ENCODE measurements at regions not wholly inside any gene's neighbourhood (a gene's known extent, or its start where the extent isn't known, plus 50 kb on each side); places are given as distances from the start of the nearest gene placed in this dataset.
"Not testable (repeated sequence)": the region's sequence is repeated elsewhere in the genome, so short reads cannot be mapped to it uniquely, and the experiment has no call there.

DNA sequence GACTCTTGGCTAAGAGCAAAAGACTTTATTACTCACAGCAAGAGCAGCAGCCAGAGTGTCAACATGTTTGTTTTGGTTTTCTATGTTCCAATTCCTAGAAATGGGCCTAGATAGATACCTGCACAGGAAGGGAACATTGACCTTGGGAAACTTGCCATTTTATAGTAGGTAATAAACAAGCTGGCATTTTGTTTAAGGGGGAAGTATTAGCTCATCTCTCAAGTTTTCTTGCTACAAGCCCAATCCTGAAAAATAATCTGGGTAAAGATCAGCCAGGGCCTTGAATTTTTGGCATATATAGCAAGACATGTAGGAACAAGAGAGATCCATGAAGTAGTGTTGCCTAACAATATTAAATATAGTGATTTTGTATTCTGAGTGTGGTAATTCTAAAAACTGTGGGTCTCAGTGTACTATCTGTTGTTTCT, 51.4 kb upstream of the RGL1 start:
- Histone ChIP-seq H3K27ac (no peak overlapping the region), H3K4me3 (no peak overlapping the region)

DNA sequence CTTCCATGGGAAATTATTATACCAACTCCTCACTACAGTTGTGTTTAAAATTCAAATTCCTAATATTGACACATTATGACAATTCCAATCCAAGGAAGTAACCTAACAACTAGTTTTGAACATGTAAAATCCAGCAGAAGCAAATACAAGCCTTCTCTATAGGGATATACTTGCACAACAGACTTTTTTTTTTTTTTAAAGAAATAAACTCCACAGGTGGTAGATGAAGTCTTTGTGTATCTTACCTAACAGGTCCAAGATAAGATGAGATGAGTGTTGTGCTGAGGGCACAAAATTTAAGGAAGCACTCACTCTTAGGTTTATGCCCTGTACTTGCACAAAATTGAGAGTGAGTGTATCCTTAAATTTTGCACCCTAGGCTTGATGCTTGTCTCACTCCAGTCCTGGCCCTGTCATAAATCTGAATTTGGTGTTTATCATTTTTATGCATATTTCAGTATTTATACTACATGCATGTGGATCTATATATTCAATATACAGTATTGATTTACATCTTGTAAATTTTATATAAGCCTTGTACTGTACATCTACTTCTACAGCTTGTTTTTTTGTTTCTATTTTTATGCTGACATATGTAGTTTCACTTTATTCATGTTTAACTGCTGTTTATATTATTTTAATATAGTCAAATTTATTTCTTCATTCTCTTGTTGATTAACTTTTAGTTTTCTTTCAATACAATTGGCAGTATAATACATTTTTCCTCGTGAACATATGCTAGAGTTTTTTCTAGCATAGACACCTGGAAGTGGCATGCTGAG, 60.6 kb upstream of the RGL1 start:
- Histone ChIP-seq H3K27ac (no peak overlapping the region), H3K4me3 (no peak overlapping the region)

DNA sequence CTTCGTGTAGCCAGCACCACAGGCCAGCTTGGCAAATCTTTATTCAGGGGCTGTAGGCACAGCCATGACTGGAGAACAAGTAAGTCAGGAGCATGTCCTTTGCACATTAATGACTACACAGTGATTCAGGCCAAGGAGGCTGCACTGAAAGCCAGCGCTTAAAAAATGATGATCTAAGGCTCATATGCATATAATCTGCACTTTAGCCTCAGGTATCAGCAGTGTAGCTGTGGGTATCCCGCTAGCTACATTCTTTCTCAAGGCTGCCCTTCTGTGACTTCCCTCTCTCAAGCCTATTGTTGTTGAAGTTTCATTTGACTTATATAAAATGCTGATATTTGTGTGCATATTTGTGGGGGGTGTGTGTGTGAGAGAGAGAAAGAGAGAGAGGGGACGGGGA, 62.6 kb upstream of the RGL1 start:
- Histone ChIP-seq H3K27ac (no peak overlapping the region), H3K4me3 (no peak overlapping the region)

DNA sequence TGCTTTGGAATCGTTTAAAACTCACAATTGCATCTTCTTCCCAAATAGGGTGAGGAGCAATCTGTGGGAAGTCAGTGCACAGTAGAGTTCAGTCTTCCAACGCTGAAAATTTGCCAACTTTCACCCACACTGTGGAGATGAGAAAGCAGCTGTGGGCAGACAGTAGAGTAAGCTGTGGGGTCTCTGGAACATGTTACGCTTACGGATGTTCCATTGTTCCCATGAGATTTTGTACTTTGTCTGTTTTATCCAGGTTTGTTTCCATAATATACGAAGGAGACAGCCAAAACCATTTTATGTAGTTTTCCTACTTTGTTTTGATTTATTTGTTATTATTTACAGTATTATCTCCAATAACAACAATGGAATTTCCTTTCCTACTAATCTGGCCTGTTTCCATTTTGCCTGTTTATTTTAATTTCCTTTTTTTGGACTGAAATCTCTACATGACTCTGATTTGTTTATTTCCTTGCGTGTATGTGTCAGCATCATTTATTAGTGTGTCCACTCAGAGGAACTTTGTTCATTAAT, 65.1 kb upstream of the RGL1 start:
- Histone ChIP-seq H3K4me3 (no peak overlapping the region), H3K27ac (peak overlapping the region in 1 of 21 experiments; percentile 5)

DNA sequence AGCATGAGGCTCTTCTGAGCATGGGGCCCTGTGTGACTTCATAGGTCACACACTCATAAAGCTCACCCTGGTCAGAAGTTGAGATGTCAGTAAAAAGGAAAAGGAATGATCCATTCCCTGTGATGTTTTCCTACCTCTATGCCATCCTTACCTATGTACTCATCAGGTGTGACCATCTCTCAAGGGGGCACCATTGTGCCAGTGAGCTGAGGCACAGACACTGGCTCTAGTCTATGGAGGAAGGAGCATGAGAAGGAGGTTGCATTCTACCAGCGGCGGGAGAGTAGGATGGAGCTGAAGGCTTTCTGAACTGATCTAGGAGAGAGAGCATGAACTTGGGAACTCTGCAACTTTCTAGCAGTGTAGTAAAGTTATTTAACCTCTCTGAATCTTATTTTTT, 65.8 kb upstream of the RGL1 start:
- Histone ChIP-seq H3K27ac (peak overlapping the region in 1 of 21 experiments; percentile 5), H3K4me3 (no peak overlapping the region)

DNA sequence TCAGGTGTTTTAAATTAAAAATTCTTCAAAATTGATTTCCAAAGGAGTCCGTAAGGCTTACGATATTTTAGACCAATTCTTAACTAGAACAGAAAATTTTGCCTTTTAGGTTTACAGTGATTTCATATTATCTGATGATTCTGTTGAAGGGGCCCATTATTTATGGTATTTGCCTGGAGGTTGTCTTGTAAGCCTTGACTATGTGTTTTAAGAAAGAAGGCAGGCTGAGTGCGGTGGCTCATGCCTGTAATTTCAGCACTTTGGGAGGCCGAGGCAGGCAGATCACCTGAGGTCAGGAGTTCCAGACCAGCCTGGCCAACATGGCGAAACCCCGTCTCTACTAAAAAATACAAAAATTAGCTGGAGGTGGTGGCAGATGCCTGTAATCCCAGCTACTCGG, 67.0 kb upstream of the RGL1 start:
- not testable (repeated sequence) for H3K4me3 ChIP-seq, H3K27ac ChIP-seq

DNA sequence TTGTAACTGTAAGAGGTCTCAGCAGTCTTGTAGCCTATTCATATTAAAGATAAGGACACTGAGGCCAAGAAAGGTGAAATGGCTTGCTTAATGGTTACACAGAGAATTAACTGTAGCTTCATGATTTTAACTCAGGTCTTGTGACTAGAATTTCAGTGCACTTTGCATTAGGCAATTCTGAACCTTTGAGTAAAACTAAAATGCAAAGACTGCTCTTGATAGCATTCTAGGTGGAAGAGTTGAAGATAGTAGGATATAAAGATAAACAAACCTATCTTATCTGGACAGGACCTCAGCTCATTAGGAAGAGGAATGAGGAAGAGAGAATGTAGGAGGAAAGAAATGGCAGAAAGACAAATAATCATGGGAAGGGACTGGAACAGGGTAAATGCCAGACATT, 68.6 kb upstream of the RGL1 start:
- H3K27ac ChIP-seq, result no peak overlapping the region
- no peak overlapping the region for H3K4me3 ChIP-seq

DNA sequence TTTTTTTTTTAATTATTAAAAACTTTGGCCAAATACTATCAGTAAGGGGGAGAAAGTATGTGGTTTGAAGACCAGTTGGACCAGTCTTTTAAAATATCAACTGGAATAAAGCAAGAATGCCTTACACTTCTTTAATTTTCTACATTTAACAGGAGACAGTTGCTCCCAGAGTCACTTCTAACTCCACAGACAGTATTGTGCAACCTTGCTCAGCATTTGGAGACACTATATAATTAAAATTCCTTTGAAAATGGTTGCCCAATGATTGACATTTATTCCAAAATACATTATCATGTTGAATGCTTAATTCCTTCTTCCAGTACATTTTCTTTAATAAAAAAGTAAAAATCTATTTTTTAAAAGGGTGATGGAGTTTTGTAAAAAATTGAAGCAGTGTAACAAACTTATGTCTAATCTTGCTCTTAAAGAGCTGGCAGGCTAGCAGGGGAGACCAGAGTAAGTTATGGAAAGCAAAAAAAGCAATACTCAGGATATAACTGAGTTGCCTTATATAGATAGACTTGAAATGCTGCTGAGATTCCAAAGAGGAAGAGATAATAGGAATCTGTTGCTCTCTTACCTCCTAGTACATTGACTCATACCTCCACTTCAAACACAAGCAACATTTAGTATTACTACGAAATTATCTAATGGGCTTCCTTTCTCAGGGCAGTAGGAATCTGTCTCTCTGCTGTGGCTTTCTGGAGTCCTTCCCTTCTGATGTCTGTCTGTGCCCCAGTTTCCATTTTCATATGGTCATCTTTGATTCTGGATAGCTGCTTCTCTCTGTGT, 69.7 kb upstream of the RGL1 start:
- Histone ChIP-seq H3K27ac (peak overlapping the region in 7 of 21 experiments; percentile 6 to 49 (median 43)), H3K4me3 (no peak overlapping the region)

DNA sequence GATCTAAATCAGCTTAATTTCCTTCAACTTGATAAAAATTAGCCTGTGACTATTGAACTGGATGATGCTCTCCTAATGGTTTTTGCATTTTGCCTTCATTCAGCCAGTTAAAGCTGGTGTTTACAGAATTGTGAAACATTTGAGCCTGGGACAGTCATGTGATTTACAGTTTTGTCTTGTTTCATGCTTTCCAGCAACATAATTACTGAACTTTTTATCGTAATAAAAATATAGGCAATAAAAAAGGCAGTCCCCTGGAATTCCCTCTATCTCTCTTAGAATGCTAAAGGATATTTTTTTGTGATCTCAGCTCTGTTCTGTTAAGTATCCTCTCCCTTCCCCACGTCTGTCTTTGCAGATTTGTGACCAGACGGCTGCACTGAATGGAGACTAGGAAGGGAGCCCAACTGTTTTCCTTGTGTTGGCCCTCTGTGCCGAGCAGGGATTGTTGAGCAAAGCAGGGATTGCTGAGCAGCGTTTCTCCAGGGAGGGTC, 70.3 kb upstream of the RGL1 start:
- H3K4me3 ChIP-seq, result no peak overlapping the region
- H3K27ac ChIP-seq, result peak overlapping the region in 7 of 21 experiments; percentile 4 to 63 (median 38)

DNA sequence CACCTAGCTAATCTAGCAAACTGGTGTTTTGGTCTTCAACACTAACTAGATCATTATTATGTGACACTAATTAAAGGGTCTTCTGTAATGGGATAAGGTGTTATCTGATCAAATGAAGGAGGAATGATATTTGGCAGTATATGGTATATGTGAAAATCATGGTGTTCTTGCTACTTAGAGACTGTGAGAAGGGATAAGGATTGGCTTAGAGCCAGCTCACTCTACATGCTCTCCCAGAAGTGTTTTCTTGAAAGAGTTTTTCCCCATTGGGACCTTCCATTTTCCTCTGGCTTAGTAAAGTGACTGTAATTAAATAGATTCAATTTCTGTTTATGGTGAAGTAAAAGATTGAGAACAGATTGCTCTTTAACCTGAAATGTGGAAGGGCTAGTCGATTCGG, 71.2 kb upstream of the RGL1 start:
- Histone ChIP-seq H3K27ac (peak overlapping the region in 4 of 21 experiments; percentile 11 to 63 (median 15)), H3K4me3 (no peak overlapping the region)

DNA sequence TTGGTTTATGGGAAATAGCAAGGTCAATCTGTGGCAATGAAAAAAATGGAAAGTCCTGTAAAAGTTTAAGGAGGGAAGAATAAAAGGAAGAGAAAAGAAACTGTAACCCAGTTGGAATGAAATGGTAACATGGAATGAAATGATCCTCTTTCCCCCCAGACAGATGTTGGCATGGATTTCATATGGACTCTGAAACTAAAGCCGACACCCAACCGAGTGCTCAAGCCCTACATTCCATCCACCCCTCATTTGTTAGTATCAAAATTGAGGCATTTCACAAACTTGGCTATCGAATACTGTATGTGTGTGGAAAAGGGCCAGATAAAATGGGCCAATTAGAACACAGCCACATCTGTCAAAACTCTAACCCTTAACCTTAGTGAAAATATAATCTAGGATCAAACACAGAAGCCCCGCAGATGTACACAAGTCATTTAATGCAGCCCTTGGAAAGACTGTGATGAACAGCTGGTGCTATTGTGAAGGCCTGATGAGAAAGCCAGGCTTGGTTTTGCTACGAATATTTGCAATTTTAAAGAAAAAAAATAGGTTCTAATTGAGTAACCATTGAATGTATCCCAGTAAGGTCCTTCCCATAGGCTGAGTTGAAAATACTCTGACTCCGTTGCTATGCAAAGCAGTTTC, 72.6 kb upstream of the RGL1 start:
- Histone ChIP-seq H3K4me3 (no peak overlapping the region), H3K27ac (no peak overlapping the region)

DNA sequence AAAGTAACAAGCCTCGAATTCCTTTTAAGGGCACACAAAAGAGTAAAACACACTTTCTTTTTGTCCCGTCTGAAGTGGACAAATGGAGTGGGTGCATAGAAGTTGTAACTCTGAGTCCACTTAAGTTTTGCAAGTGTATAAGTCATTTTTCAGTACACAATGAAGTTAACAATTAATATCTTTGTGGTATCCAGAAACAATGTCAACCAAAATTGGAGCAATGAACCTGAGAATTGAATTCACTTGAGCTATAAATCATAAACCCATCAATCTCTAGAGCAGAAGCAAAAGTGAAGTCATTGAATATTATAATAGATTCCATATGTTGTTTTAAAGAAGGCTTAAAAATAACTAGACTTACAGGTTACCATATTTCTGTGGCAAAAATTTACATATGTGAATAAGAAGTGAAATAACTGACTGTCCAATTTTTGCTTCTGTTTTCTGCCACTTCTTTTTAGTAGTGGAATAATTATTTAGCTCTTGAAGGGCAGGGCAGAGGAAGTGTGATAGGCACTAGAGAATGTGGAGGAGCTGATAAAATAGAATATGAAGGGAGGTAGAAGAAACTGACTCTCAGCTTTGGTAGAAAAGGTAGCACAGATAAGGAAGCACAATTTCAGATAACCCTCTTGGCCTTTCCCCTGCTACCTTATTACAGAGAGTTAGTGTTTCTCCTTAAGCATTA, 73.9 kb upstream of the RGL1 start:
- no peak overlapping the region for H3K27ac ChIP-seq

DNA sequence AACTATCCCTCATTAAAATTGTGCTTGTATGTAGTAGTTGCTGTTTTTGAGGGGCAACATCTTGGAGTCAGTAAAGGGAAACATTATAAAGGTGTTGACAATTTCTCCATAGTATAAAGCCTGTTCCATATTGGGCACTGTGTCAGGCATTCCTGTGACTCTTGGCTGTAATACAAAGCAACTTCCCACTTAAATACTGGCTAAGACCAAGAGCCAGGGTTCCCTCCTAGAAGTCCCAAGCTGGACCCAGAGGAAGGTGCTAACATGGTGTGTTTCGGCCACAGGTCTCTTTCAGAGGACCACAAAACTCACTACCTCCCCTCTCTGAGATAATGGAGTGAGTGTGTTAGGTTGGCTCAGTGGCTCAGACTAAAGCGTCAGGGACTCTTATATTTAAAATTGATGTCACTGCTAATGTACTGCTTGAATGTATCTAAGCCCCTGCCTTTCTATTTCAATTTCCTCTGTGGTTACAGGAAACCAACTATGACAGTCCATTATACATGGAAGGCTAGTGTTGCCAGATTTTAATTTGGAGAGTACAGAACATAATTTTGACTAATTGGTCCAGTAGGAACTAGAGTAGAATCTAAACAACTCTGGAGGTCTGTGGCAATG, 74.7 kb upstream of the RGL1 start:
- no peak overlapping the region for H3K27ac ChIP-seq
- H3K4me3 ChIP-seq, result no peak overlapping the region

More for the DNA sequence above, 73.9 kb upstream of the RGL1 start:
- H3K4me3 ChIP-seq, result no peak overlapping the region

DNA sequence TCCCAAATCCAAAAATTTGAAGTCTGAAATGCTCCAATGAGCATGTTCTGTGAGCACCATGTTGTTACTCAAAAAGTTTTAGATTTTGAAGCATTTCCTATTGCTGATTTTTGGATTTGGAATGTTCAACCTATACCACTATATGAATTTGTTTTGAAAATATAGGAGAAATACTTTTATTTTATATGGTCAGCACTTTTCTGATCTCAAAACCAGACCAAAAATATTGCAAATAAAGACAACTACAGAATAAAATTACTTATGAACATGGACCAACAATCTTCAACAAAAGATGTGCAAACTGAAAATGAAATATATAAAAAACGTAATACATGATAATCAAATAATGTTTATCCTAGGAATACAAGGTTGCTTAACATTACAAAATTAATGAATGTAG, 73.7 kb upstream of the APOBEC4 start:
- H3K27ac ChIP-seq, result no peak overlapping the region
- H3K4me3 ChIP-seq, result no peak overlapping the region

DNA sequence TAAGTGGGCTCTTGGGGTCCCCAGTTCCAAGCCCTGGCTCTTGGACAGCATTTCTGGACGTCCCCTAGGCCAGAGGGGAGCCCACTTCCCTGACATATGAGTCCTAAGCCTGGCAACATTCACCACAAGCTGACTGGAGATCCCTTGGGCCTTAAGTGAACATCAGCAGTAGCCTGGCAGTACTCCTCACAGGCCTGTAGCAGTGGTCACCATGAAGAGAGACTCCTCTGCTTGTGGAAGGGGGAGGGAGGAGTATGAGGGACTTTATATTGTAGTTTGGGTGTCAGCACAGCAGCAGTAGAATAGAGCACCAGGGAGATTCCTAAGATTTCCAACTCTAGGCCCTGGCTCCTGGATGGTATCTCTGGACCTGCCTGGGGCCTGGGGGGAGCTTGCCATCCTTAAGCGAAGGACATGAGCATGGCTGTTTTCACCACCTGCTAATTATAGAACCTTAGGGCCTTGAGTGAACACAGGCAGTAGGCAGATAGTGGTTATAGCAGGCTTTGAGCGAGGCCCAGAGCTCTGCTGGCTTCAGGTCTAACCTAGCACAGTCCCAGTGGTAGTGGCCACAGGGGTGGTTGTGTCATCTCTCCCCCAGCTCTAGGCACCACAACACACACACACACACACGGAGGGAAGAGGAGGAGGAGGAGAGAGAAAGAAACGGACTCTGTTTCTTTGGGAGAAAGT, 71.4 kb upstream of the APOBEC4 start:
- Histone ChIP-seq H3K27ac (no peak overlapping the region), H3K4me3 (no peak overlapping the region)

DNA sequence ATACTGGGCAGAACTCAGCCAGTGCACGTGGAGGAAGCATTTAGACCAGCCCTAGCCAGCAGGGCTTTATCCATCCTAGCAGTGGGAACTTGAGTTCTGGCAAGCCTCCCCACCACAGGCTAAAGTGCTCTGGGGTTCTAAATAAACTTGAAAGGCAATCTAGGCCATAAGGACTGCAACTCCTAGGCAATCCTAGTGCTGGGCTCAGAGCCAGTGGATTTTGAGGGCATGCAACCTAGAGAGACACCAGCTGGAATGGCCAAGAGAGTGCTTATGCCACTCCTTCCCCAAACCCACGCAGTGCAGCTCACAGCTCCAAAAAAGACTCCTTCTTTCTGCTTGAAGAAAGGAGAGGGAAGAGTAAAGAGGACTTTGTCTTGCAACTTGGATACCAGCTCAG, 70.5 kb upstream of the APOBEC4 start:
- Histone ChIP-seq H3K4me3 (no peak overlapping the region), H3K27ac (no peak overlapping the region)

DNA sequence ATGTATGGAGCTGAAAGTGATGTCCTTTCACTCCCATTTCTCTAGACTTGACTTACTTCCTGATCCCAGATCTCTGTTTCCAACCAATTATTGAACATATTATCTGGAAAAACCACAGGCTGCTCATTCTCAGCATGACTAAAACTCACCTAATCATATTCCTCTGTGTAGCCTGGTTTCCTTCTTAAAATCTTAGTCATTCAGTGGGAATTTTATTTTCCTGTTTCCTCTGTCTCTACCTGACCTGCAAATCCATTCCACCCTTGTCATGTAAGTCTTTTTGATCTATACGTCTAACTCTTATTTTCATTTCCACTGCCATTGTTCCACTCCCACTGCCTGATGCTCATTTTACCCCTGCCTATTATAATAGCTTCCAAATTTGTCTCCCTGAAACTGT, 67.9 kb upstream of the APOBEC4 start:
- H3K4me3 ChIP-seq, result no peak overlapping the region
- H3K27ac ChIP-seq, result no peak overlapping the region

DNA sequence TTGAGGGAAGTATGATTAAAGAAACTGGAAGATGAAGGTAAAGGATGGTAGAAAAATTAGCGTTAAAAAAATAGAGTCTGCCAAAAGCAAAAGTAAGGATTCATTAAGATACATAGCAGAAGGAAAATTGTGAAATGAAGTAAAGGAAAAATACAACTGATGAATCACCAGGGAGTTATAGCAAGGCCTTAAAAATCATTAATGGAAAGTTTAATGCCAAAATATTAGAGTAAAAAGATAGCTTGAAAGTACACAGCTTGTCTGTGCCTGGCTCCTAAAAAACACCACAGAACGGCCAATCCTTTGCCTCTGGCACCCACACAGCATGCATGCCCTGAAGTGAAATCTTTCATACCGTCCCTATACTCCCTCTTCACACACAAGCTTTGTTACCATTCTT, 66.9 kb upstream of the APOBEC4 start:
- H3K27ac ChIP-seq, result no peak overlapping the region
- H3K4me3 ChIP-seq, result no peak overlapping the region

DNA sequence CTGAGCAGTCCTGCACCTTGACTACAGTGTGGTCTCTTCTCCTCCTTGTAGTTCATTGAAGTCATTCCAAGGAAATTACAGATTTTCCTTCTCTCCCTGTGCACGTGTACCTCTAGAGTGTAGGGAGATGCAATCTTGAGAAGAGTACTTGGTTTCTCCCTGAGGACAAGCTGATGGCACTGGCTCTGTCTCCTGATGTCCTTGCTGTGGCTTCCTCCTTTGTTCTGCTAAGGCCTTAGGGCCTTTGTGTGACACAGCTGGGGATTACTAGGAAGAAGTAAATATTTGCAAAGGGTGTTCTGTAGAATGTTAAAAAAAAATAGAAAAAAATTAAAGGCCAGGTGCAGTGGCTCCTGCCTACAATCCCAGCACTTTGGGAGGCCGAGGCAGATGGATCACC, 66.2 kb upstream of the APOBEC4 start:
- H3K4me3 ChIP-seq, result no peak overlapping the region
- no peak overlapping the region for H3K27ac ChIP-seq

Data from skin epidermis (tissue), 12 donors.